Germinal center (tissue), 1 donor: ENCODE measurements at regions not wholly inside any gene's neighbourhood (a gene's known extent, or its start where the extent isn't known, plus 50 kb on each side); places are given as distances from the start of the nearest gene placed in this dataset.
"Not testable (repeated sequence)": the region's sequence is repeated elsewhere in the genome, so short reads cannot be mapped to it uniquely, and the experiment has no call there.

Experiments
- DNase-seq: peaks from one replicate; pipeline ENCODE4 v3.0.0; 2012; ENCODE audit warnings: mixed read lengths, low spot score

GRCh38 chr6:15763837-15764236, 101.0 kb upstream of the DTNBP1 start:
- no peak for DNase-seq

- DNase-seq, result no peak
Observed at GRCh38 chr6:15763364-15763763, 100.5 kb upstream of the DTNBP1 start.

- DNase-seq, result no peak
Observed at GRCh38 chr6:15761045-15761502, 98.2 kb upstream of the DTNBP1 start.

- DNase-seq, result no peak
Observed at GRCh38 chr6:15758631-15759215, 95.9 kb upstream of the DTNBP1 start.

GRCh38 chr6:15755526-15755925, 92.7 kb upstream of the DTNBP1 start:
- DNase-seq, result no peak

- DNase-seq, result no peak
Observed at GRCh38 chr6:15754706-15755079, 91.9 kb upstream of the DTNBP1 start.

- no peak for DNase-seq
Observed at GRCh38 chr6:15754035-15754705, 91.3 kb upstream of the DTNBP1 start.

GRCh38 chr6:15752820-15753219, 90.0 kb upstream of the DTNBP1 start:
- no peak for DNase-seq

- DNase-seq, result no peak
Observed at GRCh38 chr6:15751721-15752350, 89.0 kb upstream of the DTNBP1 start.

- DNase-seq, result no peak
Observed at GRCh38 chr6:15748341-15748740, 85.5 kb upstream of the DTNBP1 start.

GRCh38 chr6:15747354-15747883, 84.6 kb upstream of the DTNBP1 start:
- no peak for DNase-seq

- no peak for DNase-seq
Observed at GRCh38 chr6:15745781-15746180, 83.0 kb upstream of the DTNBP1 start.

GRCh38 chr6:15744818-15745402, 82.1 kb upstream of the DTNBP1 start:
- no peak for DNase-seq

- DNase-seq, result not testable (repeated sequence)
Observed at GRCh38 chr6:15742013-15742412, 79.2 kb upstream of the DTNBP1 start.

- no peak for DNase-seq
Observed at GRCh38 chr6:15741405-15741804, 78.6 kb upstream of the DTNBP1 start.

GRCh38 chr6:15739867-15740266, 77.0 kb upstream of the DTNBP1 start:
- DNase-seq, result no peak

GRCh38 chr6:15739353-15739752, 76.5 kb upstream of the DTNBP1 start:
- no peak for DNase-seq

- DNase-seq, result not testable (repeated sequence)
Observed at GRCh38 chr6:15738195-15738594, 75.4 kb upstream of the DTNBP1 start.

GRCh38 chr6:15736297-15736696, 73.5 kb upstream of the DTNBP1 start:
- no peak for DNase-seq

GRCh38 chr6:15735567-15736265, 72.9 kb upstream of the DTNBP1 start:
- DNase-seq, result no peak

GRCh38 chr6:15734118-15734897, 71.5 kb upstream of the DTNBP1 start:
- no peak for DNase-seq
